ENCODE measurements at regions not wholly inside any gene's neighbourhood (a gene's known extent, or its start where the extent isn't known, plus 50 kb on each side); places are given as distances from the start of the nearest gene placed in this dataset.

DNA sequence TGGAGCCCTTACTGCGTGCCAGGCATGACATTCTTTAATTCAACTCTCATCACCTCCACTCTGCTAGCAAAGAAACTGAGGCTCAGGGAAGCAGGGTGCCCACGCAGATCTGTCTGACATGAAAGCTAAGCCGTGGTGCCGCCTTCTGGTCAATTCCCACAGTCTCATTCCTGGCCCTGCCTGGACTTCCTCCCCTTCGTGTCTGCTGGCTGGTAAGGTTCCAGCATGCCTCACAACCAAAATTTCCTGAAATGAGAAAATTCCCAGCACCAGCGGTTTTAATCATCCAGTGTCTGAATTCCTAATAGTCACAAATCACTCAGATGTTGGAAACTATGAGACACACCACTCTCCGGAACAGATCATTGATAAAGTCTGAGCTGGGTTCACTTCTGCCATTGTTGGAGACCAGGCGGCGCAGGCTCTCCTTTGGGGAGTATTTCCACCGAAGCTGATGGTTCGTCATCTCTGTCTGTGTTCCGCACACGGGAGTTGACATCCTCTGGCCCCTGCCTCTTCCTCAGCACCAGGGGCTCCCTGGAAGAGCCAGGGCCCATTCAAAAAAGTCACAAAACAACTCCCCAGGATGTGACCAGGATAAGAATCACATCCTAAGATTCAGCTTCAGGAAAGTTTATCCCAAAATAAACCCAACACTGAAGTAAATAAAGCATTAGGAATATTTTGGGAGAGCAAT, 167.7 kb downstream of the PLPP3 start:
- TF ChIP-seq RBBP5 (conservative IDR thresholded peaks at IDR 0.05) (no peak), POLR2AphosphoS5 (IDR thresholded peaks at IDR 0.05; ENCODE audit: low read length) (no peak), ESRRA (IDR thresholded peaks at IDR 0.05; ENCODE audit: low read length) (no peak), NR2C2 (IDR thresholded peaks at IDR 0.05; ENCODE audit: borderline replicate concordance, control insufficient read depth, insufficient read length, low read depth) (no peak), NRF1 (conservative IDR thresholded peaks at IDR 0.05; ENCODE audit: low read depth, low read length) (no peak), POLR2A (IDR thresholded peaks at IDR 0.05; ENCODE audit: low read depth, low read length) (no peak), TARDBP (IDR thresholded peaks at IDR 0.05; ENCODE audit: borderline replicate concordance) (no peak), MTA2 (IDR thresholded peaks at IDR 0.05; ENCODE audit: low read depth) (no peak), BRCA1 (IDR thresholded peaks at IDR 0.05; ENCODE audit: low read depth, low read length) (no peak), FOS (IDR thresholded peaks at IDR 0.05; ENCODE audit: borderline replicate concordance, extremely low read depth, insufficient read length) (no peak)
- TF ChIP-seq, protein P1, sequence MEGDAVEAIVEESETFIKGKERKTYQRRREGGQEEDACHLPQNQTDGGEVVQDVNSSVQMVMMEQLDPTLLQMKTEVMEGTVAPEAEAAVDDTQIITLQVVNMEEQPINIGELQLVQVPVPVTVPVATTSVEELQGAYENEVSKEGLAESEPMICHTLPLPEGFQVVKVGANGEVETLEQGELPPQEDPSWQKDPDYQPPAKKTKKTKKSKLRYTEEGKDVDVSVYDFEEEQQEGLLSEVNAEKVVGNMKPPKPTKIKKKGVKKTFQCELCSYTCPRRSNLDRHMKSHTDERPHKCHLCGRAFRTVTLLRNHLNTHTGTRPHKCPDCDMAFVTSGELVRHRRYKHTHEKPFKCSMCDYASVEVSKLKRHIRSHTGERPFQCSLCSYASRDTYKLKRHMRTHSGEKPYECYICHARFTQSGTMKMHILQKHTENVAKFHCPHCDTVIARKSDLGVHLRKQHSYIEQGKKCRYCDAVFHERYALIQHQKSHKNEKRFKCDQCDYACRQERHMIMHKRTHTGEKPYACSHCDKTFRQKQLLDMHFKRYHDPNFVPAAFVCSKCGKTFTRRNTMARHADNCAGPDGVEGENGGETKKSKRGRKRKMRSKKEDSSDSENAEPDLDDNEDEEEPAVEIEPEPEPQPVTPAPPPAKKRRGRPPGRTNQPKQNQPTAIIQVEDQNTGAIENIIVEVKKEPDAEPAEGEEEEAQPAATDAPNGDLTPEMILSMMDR (IDR thresholded peaks at IDR 0.05 in 2 of 3, conservative IDR thresholded peaks at IDR 0.05 in 1 of 3; ENCODE audit: control insufficient read depth in 2 of 3, extremely low read depth in 1 of 3, insufficient read depth in 1 of 3, low read depth in 3 of 3, low read length in 3 of 3), result 0 out of 6 replicates have a peak, but pooled peaks of 1 of the 3 experiments have one; percentile 4
- TF ChIP-seq, protein P2, sequence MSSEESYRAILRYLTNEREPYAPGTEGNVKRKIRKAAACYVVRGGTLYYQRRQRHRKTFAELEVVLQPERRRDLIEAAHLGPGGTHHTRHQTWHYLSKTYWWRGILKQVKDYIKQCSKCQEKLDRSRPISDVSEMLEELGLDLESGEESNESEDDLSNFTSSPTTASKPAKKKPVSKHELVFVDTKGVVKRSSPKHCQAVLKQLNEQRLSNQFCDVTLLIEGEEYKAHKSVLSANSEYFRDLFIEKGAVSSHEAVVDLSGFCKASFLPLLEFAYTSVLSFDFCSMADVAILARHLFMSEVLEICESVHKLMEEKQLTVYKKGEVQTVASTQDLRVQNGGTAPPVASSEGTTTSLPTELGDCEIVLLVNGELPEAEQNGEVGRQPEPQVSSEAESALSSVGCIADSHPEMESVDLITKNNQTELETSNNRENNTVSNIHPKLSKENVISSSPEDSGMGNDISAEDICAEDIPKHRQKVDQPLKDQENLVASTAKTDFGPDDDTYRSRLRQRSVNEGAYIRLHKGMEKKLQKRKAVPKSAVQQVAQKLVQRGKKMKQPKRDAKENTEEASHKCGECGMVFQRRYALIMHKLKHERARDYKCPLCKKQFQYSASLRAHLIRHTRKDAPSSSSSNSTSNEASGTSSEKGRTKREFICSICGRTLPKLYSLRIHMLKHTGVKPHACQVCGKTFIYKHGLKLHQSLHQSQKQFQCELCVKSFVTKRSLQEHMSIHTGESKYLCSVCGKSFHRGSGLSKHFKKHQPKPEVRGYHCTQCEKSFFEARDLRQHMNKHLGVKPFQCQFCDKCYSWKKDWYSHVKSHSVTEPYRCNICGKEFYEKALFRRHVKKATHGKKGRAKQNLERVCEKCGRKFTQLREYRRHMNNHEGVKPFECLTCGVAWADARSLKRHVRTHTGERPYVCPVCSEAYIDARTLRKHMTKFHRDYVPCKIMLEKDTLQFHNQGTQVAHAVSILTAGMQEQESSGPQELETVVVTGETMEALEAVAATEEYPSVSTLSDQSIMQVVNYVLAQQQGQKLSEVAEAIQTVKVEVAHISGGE (CRISPR knock-in tag; IDR thresholded peaks at IDR 0.05), result no peak
